DLD1 (cell line): ENCODE measurements at regions not wholly inside any gene's neighbourhood (a gene's known extent, or its start where the extent isn't known, plus 50 kb on each side); places are given as distances from the start of the nearest gene placed in this dataset.
"Not testable (repeated sequence)": the region's sequence is repeated elsewhere in the genome, so short reads cannot be mapped to it uniquely, and the experiment has no call there.

Source experiments
- in situ Hi-C: cut with HindIII; loops from 2 replicates; pipeline ENCODE4 v1.10.0; 2017; ENCODE audit warnings: low sequenced_read_pairs

- in situ Hi-C loops, result no loop called here
Measured at GRCh38 chr20:48447456-48447855, 380.3 kb downstream of the PREX1 start.

- in situ Hi-C loops, result no loop called here
Measured at GRCh38 chr20:48445827-48446226, 382.0 kb downstream of the PREX1 start.

- in situ Hi-C loops, result no loop called here
Measured at GRCh38 chr20:48444249-48444648, 383.6 kb downstream of the PREX1 start.

GRCh38 chr20:48440916-48441315, 386.9 kb downstream of the PREX1 start:
- in situ Hi-C loops, result no loop called here

GRCh38 chr20:48440261-48440660, 387.5 kb downstream of the PREX1 start:
- in situ Hi-C loops, result not testable (repeated sequence)

- in situ Hi-C loops, result no loop called here
Measured at GRCh38 chr20:48437146-48437545, 390.7 kb downstream of the PREX1 start.

GRCh38 chr20:48436609-48437008, 391.2 kb downstream of the PREX1 start:
- in situ Hi-C loops, result not testable (repeated sequence)

GRCh38 chr20:48433178-48433577, 394.6 kb downstream of the PREX1 start:
- in situ Hi-C loops, result no loop called here

GRCh38 chr20:48432494-48432832, 395.3 kb downstream of the PREX1 start:
- in situ Hi-C loops, result no loop called here

GRCh38 chr20:48431653-48432493, 395.9 kb downstream of the PREX1 start:
- in situ Hi-C loops, result no loop called here

- in situ Hi-C loops, result no loop called here
Measured at GRCh38 chr20:48426630-48427029, 401.2 kb downstream of the PREX1 start.

GRCh38 chr20:48425817-48426612, 401.8 kb downstream of the PREX1 start:
- in situ Hi-C loops, result no loop called here

- in situ Hi-C loops, result no loop called here
Measured at GRCh38 chr20:48425321-48425720, 402.5 kb downstream of the PREX1 start.

GRCh38 chr20:48422242-48422960, 405.4 kb downstream of the PREX1 start:
- in situ Hi-C loops, result no loop called here

- in situ Hi-C loops, result no loop called here
Measured at GRCh38 chr20:48421547-48421946, 406.3 kb downstream of the PREX1 start.

GRCh38 chr20:48420176-48420575, 407.6 kb downstream of the PREX1 start:
- in situ Hi-C loops, result no loop called here

- in situ Hi-C loops, result no loop called here
Measured at GRCh38 chr20:48419173-48419572, 408.6 kb downstream of the PREX1 start.

- in situ Hi-C loops, result no loop called here
Measured at GRCh38 chr20:48416002-48416401, 411.8 kb downstream of the PREX1 start.

- in situ Hi-C loops, result no loop called here
Measured at GRCh38 chr20:48414786-48415185, 413.0 kb downstream of the PREX1 start.

- in situ Hi-C loops, result no loop called here
Measured at GRCh38 chr20:48411919-48412522, 415.8 kb downstream of the PREX1 start.

GRCh38 chr20:48411245-48411644, 416.6 kb downstream of the PREX1 start:
- in situ Hi-C loops, result no loop called here
